ENCODE measurements at regions not wholly inside any gene's neighbourhood (a gene's known extent, or its start where the extent isn't known, plus 50 kb on each side); places are given as distances from the start of the nearest gene placed in this dataset. TPM values are rescaled to one million over a fixed set of nuclear protein-coding genes. Genes with fewer than 3 reads are reported as not detected.

DNA sequence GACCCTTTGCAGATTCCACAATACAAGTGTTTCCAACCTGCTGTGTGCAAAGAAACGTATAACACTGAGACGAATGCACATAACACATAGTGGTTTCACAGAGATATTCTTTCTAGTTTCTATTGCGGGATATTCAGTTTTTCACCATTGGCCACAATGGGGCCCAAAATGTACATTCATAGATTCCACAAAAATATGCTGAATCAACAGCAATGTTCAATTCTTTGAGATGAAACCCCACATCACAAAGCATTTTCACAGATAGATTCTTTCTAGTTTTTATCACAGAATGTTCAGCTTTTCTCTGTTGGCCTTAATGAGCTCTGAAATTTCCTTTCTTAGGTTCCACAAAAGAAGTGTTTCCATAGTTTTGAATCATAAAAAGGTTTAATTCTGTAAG, 2472.3 kb downstream of the TP53TG3F start (continued):
- TF ChIP-seq RAD51 (IDR thresholded peaks at IDR 0.05; ENCODE audit: borderline replicate concordance, low read depth) (no peak), NR2C2 (CRISPR knock-in tag; IDR thresholded peaks at IDR 0.05) (no peak), NR2C2 (tag; IDR thresholded peaks at IDR 0.05) (no peak), FOXA3 (CRISPR knock-in tag; conservative IDR thresholded peaks at IDR 0.05 in 1 of 2, IDR thresholded peaks at IDR 0.05 in 1 of 2) (no peak)
- TF ChIP-seq, protein P1, sequence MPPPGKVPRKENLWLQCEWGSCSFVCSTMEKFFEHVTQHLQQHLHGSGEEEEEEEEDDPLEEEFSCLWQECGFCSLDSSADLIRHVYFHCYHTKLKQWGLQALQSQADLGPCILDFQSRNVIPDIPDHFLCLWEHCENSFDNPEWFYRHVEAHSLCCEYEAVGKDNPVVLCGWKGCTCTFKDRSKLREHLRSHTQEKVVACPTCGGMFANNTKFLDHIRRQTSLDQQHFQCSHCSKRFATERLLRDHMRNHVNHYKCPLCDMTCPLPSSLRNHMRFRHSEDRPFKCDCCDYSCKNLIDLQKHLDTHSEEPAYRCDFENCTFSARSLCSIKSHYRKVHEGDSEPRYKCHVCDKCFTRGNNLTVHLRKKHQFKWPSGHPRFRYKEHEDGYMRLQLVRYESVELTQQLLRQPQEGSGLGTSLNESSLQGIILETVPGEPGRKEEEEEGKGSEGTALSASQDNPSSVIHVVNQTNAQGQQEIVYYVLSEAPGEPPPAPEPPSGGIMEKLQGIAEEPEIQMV (tag; conservative IDR thresholded peaks at IDR 0.05; ENCODE audit: low read depth), result no peak

Small RNAs in the stretch of these regions (small RNA-seq; reads per million reads assigned to genes)
- gene AC106785.1 (not detected), gene RNA5SP406 (not detected), gene RNA5SP407 (not detected), gene RNA5SP408 (not detected), gene RNA5SP409 (not detected), gene RNA5SP410 (not detected), gene RNA5SP411 (not detected), gene RNA5SP412 (0.18 reads per million), gene RNA5SP413 (not detected), gene RNA5SP414 (not detected), gene RNA5SP415 (not detected), gene RNA5SP416 (not detected), gene RNA5SP417 (not detected), gene RNA5SP418 (not detected), gene RNA5SP419 (not detected), gene RNA5SP420 (not detected), gene RNA5SP421 (not detected), gene RNA5SP422 (not detected), gene RNA5SP423 (not detected)

All from K562 (cell line).